IMR-90 (cell line): ENCODE measurements at regions not wholly inside any gene's neighbourhood (a gene's known extent, or its start where the extent isn't known, plus 50 kb on each side); places are given as distances from the start of the nearest gene placed in this dataset.

Experiments used
- ATAC-seq: fragments of 200-7000 bp; cut with Tn5 transposase; 2 replicates; pipeline ENCODE4 v1.9.1; 2020; ENCODE audit warnings: low read depth, mild to moderate bottlenecking, moderate library complexity
- BruUV-seq: library from RNA; stranded (reverse); fragments of 400-500 nt; replicated peaks from 2 replicates; lab custom pipeline; 2021; lab: Mats Ljungman, UMichigan
- CTCF ChIA-PET: fragments of 300-600 bp; formaldehyde crosslinking; extraction: SDS; loops from one replicate; lab custom pipeline; 2021; ENCODE audit warnings: antibody characterized with exemption; lab: Yijun Ruan, JAX
- POLR2A ChIA-PET: fragments of 300-600 bp; sonication (Branson Sonifier 250); formaldehyde crosslinking; loops from one replicate; lab custom pipeline; 2022; ENCODE audit warnings: antibody characterized with exemption; ENCODE audit not compliant: unreplicated experiment; lab: Charles Lee
- DNase-seq: peaks from one replicate; pipeline ENCODE4 v3.0.0; 2013
- H2AFZ ChIP-seq: replicated peaks from 2 replicates; pipeline ENCODE3; 2013; ENCODE audit warnings: low read length, mild to moderate bottlenecking; ENCODE audit not compliant: poor library complexity
- H2AK5ac ChIP-seq: 2 replicates; pipeline ENCODE4 v1.6.1; 2013; ENCODE audit warnings: low read depth, low read length, inconsistent platforms
- H2AK9ac ChIP-seq: replicated peaks from 2 replicates; pipeline ENCODE3; 2013; ENCODE audit warnings: mild to moderate bottlenecking, low read depth, low read length, moderate library complexity; ENCODE audit not compliant: poor library complexity
- H2BK120ac ChIP-seq: 2 replicates; pipeline ENCODE4 v1.6.1; 2013; ENCODE audit warnings: low read depth, low read length, inconsistent platforms
- H2BK15ac ChIP-seq: 3 replicates; pipeline ENCODE4 v1.6.1; 2013; ENCODE audit warnings: low read depth, low read length, inconsistent platforms
- H2BK20ac ChIP-seq: 2 replicates; pipeline ENCODE4 v1.6.1; 2013; ENCODE audit warnings: low read depth, mild to moderate bottlenecking, inconsistent platforms, low read length, moderate library complexity
- H2BK5ac ChIP-seq: 2 replicates; pipeline ENCODE4 v1.6.1; 2013; ENCODE audit warnings: mild to moderate bottlenecking, low read depth, low read length, inconsistent platforms; ENCODE audit not compliant: poor library complexity, severe bottlenecking
- H3K14ac ChIP-seq: replicated peaks from 2 replicates; pipeline ENCODE4 v1.6.1; 2013; ENCODE audit warnings: low read depth, low read length, inconsistent platforms
- H3K18ac ChIP-seq: 2 replicates; pipeline ENCODE4 v1.6.1; 2013; ENCODE audit warnings: low read depth, low read length, control low read depth
- H3K23ac ChIP-seq: 2 replicates; pipeline ENCODE4 v1.6.1; 2013; ENCODE audit warnings: low read depth, low read length, inconsistent platforms
- H3K27ac ChIP-seq: 2 replicates; pipeline ENCODE4 v1.5.1; 2013; ENCODE audit warnings: mild to moderate bottlenecking, control low read depth, low read length; ENCODE audit not compliant: insufficient read depth
- H3K27me3 ChIP-seq: 2 replicates; pipeline ENCODE4 v1.6.1; 2013; ENCODE audit warnings: low read length; ENCODE audit not compliant: control insufficient read depth, insufficient read depth
- H3K36me3 ChIP-seq: 2 replicates; pipeline ENCODE4 v1.6.1; 2013; ENCODE audit warnings: low read length, mixed read lengths; ENCODE audit not compliant: control insufficient read depth, insufficient read depth
- H3K4ac ChIP-seq: 2 replicates; pipeline ENCODE4 v1.6.1; 2013; ENCODE audit warnings: low read depth, low read length, inconsistent platforms
- H3K4me1 ChIP-seq: 2 replicates; pipeline ENCODE4 v1.6.1; 2013; ENCODE audit warnings: low read length, mixed read lengths; ENCODE audit not compliant: control insufficient read depth, insufficient read depth
- H3K4me2 ChIP-seq: 2 replicates; pipeline ENCODE4 v1.6.1; 2013; ENCODE audit warnings: low read depth, mild to moderate bottlenecking, control low read depth, low read length, moderate library complexity
- H3K4me3 ChIP-seq: 2 replicates; pipeline ENCODE4 v1.5.1; 2013; ENCODE audit warnings: low read depth, mild to moderate bottlenecking, control low read depth, low read length, moderate library complexity; ENCODE audit not compliant: insufficient read depth
- H3K56ac ChIP-seq: 2 replicates; pipeline ENCODE4 v1.6.1; 2013; ENCODE audit warnings: low read length, inconsistent platforms; ENCODE audit not compliant: insufficient read depth; ENCODE audit errors: extremely low read depth
- H3K79me1 ChIP-seq, 2 experiments: 2 replicates each; pipeline ENCODE4 v1.6.1; 2013; ENCODE audit warnings: low read length in 2 of 2, inconsistent platforms in 1 of 2, low read depth in 1 of 2
- H3K9ac ChIP-seq: 2 replicates; pipeline ENCODE4 v1.6.1; 2013; ENCODE audit warnings: low read depth, low read length, control low read depth
- H3K9me1 ChIP-seq: 2 replicates; pipeline ENCODE4 v1.6.1; 2013; ENCODE audit warnings: low read length, inconsistent platforms; ENCODE audit not compliant: insufficient read depth
- H3K9me3 ChIP-seq: 2 replicates; pipeline ENCODE4 v1.6.1; 2013; ENCODE audit warnings: low read length; ENCODE audit not compliant: control insufficient read depth, insufficient read depth
- H4K20me1 ChIP-seq: 2 replicates; pipeline ENCODE4 v1.6.1; 2013; ENCODE audit warnings: low read length, inconsistent platforms; ENCODE audit not compliant: insufficient read depth
- H4K5ac ChIP-seq: 2 replicates; pipeline ENCODE4 v1.6.1; 2013; ENCODE audit warnings: mild to moderate bottlenecking, low read depth, low read length, control low read depth
- H4K8ac ChIP-seq, 2 experiments: 2 replicates each; pipeline ENCODE4 v1.6.1; 2013; ENCODE audit warnings: low read depth in 2 of 2, low read length in 2 of 2, control low read depth in 1 of 2, inconsistent platforms in 1 of 2
- H4K91ac ChIP-seq: 2 replicates; pipeline ENCODE4 v1.6.1; 2013; ENCODE audit warnings: low read depth, low read length, inconsistent platforms; ENCODE audit not compliant: insufficient read depth
- BHLHE40 ChIP-seq: fragments of 150-350 bp; IDR thresholded peaks from 2 replicates; pipeline ENCODE4 v1.6.1; 2016; ENCODE audit warnings: mild to moderate bottlenecking, low read depth, low read length
- CEBPB ChIP-seq: IDR thresholded peaks from 2 replicates; pipeline ENCODE4 v1.6.1; 2012; ENCODE audit warnings: low read depth, low read length, improper control_type of control experiment
- CHD1 ChIP-seq: IDR thresholded peaks from 2 replicates; pipeline ENCODE4 v1.6.1; 2012; ENCODE audit warnings: low read depth, low read length, improper control_type of control experiment
- FOS ChIP-seq: fragments of 150-350 bp; IDR thresholded peaks from 2 replicates; pipeline ENCODE4 v1.6.1; 2016; ENCODE audit warnings: low read depth, low read length
- MAFK ChIP-seq: IDR thresholded peaks from 2 replicates; pipeline ENCODE4 v1.6.1; 2012; ENCODE audit warnings: low read depth, low read length, improper control_type of control experiment
- MAZ ChIP-seq: IDR thresholded peaks from 2 replicates; pipeline ENCODE4 v1.6.1; 2012; ENCODE audit warnings: low read depth, mild to moderate bottlenecking, low read length, improper control_type of control experiment, moderate library complexity, borderline replicate concordance
- MXI1 ChIP-seq: IDR thresholded peaks from 2 replicates; pipeline ENCODE4 v1.6.1; 2012; ENCODE audit warnings: low read depth, mild to moderate bottlenecking, low read length, moderate library complexity, borderline replicate concordance
- NFE2L2 ChIP-seq: fragments of 150-350 bp; IDR thresholded peaks from 2 replicates; pipeline ENCODE4 v1.6.1; 2016; ENCODE audit warnings: low read depth, mild to moderate bottlenecking, low read length
- POLR2A ChIP-seq: IDR thresholded peaks from 2 replicates; pipeline ENCODE4 v1.6.1; 2012; ENCODE audit warnings: mild to moderate bottlenecking, low read depth, low read length
- RAD21 ChIP-seq: IDR thresholded peaks from 2 replicates; pipeline ENCODE4 v1.6.1; 2012; ENCODE audit warnings: low read length, improper control_type of control experiment
- RCOR1 ChIP-seq: IDR thresholded peaks from 2 replicates; pipeline ENCODE4 v1.6.1; 2012; ENCODE audit warnings: mild to moderate bottlenecking, low read length, improper control_type of control experiment; ENCODE audit not compliant: insufficient replicate concordance
- RFX5 ChIP-seq: IDR thresholded peaks from 2 replicates; pipeline ENCODE4 v1.8.0; 2012; ENCODE audit warnings: low read depth, mild to moderate bottlenecking, low read length, moderate library complexity
- SMC3 ChIP-seq: fragments of 150-350 bp; IDR thresholded peaks from 2 replicates; pipeline ENCODE4 v1.6.1; 2016; ENCODE audit warnings: low read depth, mild to moderate bottlenecking, antibody characterized with exemption, low read length, moderate library complexity
- USF2 ChIP-seq: fragments of 150-350 bp; IDR thresholded peaks from 2 replicates; pipeline ENCODE4 v1.6.1; 2017; ENCODE audit warnings: mild to moderate bottlenecking, antibody characterized with exemption, low read length, low read depth
- WGBS, 2 experiments: methylation state at CpG; one replicate each; pipeline versions ENCODE4 v1.1.5 to v1.1.7; 2013; ENCODE audit warnings: missing lambda C conversion rate in 2 of 2; ENCODE audit not compliant: insufficient read length in 1 of 2; ENCODE audit errors: extremely low coverage in 2 of 2; 5-methylcytosine and 5-hydroxymethylcytosine counted together
- dilution Hi-C: fragments of 300-500 bp; cut with HindIII; formaldehyde crosslinking; loops from one replicate; pipeline ENCODE4 v1.14.3; 2018; ENCODE audit warnings: low sequenced_read_pairs; ENCODE audit not compliant: unreplicated experiment
- in situ Hi-C: fragments of 300-500 bp; cut with MboI; formaldehyde crosslinking; loops from 3 replicates; pipeline ENCODE4 v1.14.3; 2019; ENCODE audit warnings: low sequenced_read_pairs, inconsistent platforms, mixed read lengths
- intact Hi-C: fragments of 100-400 bp; cut with micrococcal nuclease; formaldehyde crosslinking; loops from 2 replicates; pipeline ENCODE4 v1.10.0; 2022
- TF ChIP-seq, protein P1 (sequence below): conservative IDR thresholded peaks from 2 replicates; pipeline ENCODE4 v1.5.1; 2012; ENCODE audit warnings: mild to moderate bottlenecking, low read depth, low read length, improper control_type of control experiment
- TF ChIP-seq, protein P2 (sequence below): fragments of 150-350 bp; IDR thresholded peaks from 2 replicates; pipeline ENCODE4 v1.6.1; 2016; ENCODE audit warnings: low read depth, mild to moderate bottlenecking, low read length, moderate library complexity, borderline replicate concordance

DNA sequence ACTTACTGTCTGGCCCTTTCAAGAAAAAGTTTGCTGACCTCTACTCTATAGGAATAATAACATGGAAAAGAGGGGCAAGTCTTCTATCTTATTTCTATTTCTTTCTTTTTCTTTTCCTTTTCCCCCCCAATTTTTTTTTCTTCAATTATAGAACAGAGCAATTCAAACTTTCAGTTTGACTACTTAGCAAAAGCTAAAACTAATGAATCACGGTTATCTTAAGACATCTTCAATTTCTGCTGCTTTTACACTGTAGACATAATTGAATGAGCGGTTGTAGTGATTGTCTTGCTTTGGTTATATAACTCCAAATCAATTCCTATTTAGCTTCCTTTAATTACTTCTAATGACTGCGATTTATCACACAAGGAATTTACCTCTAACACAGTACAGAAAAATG, 74.3 kb upstream of the P2RY1 start:
- intact Hi-C loops: no loop called here
- Histone ChIP-seq H3K4me2 (no peak overlapping the region), H3K56ac (no peak overlapping the region), H3K23ac (no peak overlapping the region), H4K5ac (no peak overlapping the region), H2BK15ac (no peak overlapping the region), H2AFZ (no peak overlapping the region), H2AK5ac (no peak overlapping the region), H2BK5ac (no peak overlapping the region), H3K14ac (no peak overlapping the region), H2BK20ac (no peak overlapping the region), H4K91ac (no peak overlapping the region), H2BK120ac (no peak overlapping the region), H3K27ac (no peak overlapping the region), H2AK9ac (no peak overlapping the region), H3K18ac (no peak overlapping the region), H3K9me3 (no peaks in the 10 kb centered on the region), H3K4me1 (no peaks in the 10 kb centered on the region), H3K9me1 (no peaks in the 10 kb centered on the region), H3K79me1 (no peaks in the 10 kb centered on the region), H3K4me3 (no peak overlapping the region), H3K27me3 (no peaks in the 10 kb centered on the region), H4K8ac (no peak overlapping the region), H3K4ac (no peak overlapping the region), H4K20me1 (no peaks in the 10 kb centered on the region), H3K36me3 (no peaks in the 10 kb centered on the region), H3K9ac (no peak overlapping the region)
- in situ Hi-C loops: no loop called here
- DNase-seq (no peak), ATAC-seq (no peak)
- TF ChIP-seq CHD1: no peak
- TF ChIP-seq SMC3: no peak
- no peak for TF ChIP-seq MXI1
- no peak for TF ChIP-seq NFE2L2
- no peak for TF ChIP-seq RAD21
- TF ChIP-seq FOS: no peak
- no peak for TF ChIP-seq MAZ
- TF ChIP-seq CEBPB: no peak
- TF ChIP-seq POLR2A: no peak
- TF ChIP-seq USF2: no peak
- TF ChIP-seq, protein P1, sequence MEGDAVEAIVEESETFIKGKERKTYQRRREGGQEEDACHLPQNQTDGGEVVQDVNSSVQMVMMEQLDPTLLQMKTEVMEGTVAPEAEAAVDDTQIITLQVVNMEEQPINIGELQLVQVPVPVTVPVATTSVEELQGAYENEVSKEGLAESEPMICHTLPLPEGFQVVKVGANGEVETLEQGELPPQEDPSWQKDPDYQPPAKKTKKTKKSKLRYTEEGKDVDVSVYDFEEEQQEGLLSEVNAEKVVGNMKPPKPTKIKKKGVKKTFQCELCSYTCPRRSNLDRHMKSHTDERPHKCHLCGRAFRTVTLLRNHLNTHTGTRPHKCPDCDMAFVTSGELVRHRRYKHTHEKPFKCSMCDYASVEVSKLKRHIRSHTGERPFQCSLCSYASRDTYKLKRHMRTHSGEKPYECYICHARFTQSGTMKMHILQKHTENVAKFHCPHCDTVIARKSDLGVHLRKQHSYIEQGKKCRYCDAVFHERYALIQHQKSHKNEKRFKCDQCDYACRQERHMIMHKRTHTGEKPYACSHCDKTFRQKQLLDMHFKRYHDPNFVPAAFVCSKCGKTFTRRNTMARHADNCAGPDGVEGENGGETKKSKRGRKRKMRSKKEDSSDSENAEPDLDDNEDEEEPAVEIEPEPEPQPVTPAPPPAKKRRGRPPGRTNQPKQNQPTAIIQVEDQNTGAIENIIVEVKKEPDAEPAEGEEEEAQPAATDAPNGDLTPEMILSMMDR: no peak
- TF ChIP-seq, protein P2, sequence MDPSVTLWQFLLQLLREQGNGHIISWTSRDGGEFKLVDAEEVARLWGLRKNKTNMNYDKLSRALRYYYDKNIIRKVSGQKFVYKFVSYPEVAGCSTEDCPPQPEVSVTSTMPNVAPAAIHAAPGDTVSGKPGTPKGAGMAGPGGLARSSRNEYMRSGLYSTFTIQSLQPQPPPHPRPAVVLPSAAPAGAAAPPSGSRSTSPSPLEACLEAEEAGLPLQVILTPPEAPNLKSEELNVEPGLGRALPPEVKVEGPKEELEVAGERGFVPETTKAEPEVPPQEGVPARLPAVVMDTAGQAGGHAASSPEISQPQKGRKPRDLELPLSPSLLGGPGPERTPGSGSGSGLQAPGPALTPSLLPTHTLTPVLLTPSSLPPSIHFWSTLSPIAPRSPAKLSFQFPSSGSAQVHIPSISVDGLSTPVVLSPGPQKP: no peak
- no peak for TF ChIP-seq RCOR1
- no peak for TF ChIP-seq BHLHE40
- no peak for TF ChIP-seq RFX5
- TF ChIP-seq MAFK: no peak
- BruUV-seq: no TSS peak
- POLR2A ChIA-PET: no interaction called here
- CTCF ChIA-PET: no interaction called here
- WGBS, 2 experiments: no CpG with 5 or more reads among the region's 3 CpGs
- dilution Hi-C loops: no loop called here
